ENCODE measurements at regions not wholly inside any gene's neighbourhood (a gene's known extent, or its start where the extent isn't known, plus 50 kb on each side); places are given as distances from the start of the nearest gene placed in this dataset.

GRCh38 chr2:198371921-198372543 is 567.6 kb downstream of the PLCL1 start:
- H3K27ac ChIP-seq, result no peak overlapping the region
- TF ChIP-seq ZFX (IDR thresholded peaks at IDR 0.05; ENCODE audit: borderline replicate concordance) (no peak), CTCF (IDR thresholded peaks at IDR 0.05) (no peak)

GRCh38 chr2:198371329-198371728 is 566.9 kb downstream of the PLCL1 start:
- no peak overlapping the region for H3K27ac ChIP-seq
- TF ChIP-seq ZFX (IDR thresholded peaks at IDR 0.05; ENCODE audit: borderline replicate concordance) (no peak), CTCF (IDR thresholded peaks at IDR 0.05) (no peak)

- no peak overlapping the region for H3K27ac ChIP-seq
- TF ChIP-seq ZFX (IDR thresholded peaks at IDR 0.05; ENCODE audit: borderline replicate concordance), result no peak
Observed at GRCh38 chr2:198368089-198368488, 563.7 kb downstream of the PLCL1 start.

- TF ChIP-seq ZFX (IDR thresholded peaks at IDR 0.05; ENCODE audit: borderline replicate concordance) (no peak), CTCF (IDR thresholded peaks at IDR 0.05) (no peak)
- H3K27ac ChIP-seq, result no peak overlapping the region
Observed at GRCh38 chr2:198362740-198363139, 558.3 kb downstream of the PLCL1 start.

- H3K27ac ChIP-seq, result no peak overlapping the region
- TF ChIP-seq CTCF (IDR thresholded peaks at IDR 0.05) (no peak), ZFX (IDR thresholded peaks at IDR 0.05; ENCODE audit: borderline replicate concordance) (no peak)
Observed at GRCh38 chr2:198359308-198359707, 554.9 kb downstream of the PLCL1 start.

GRCh38 chr2:198356157-198356556 is 551.8 kb downstream of the PLCL1 start:
- no peak overlapping the region for H3K27ac ChIP-seq
- no peak for TF ChIP-seq CTCF (IDR thresholded peaks at IDR 0.05)
- no peak for TF ChIP-seq ZFX (IDR thresholded peaks at IDR 0.05; ENCODE audit: borderline replicate concordance)

- no peak overlapping the region for H3K27ac ChIP-seq
- TF ChIP-seq ZFX (IDR thresholded peaks at IDR 0.05; ENCODE audit: borderline replicate concordance), result no peak
- TF ChIP-seq CTCF (IDR thresholded peaks at IDR 0.05), result no peak
Observed at GRCh38 chr2:198351647-198352046, 547.3 kb downstream of the PLCL1 start.

- H3K27ac ChIP-seq, result no peak overlapping the region
- TF ChIP-seq ZFX (IDR thresholded peaks at IDR 0.05; ENCODE audit: borderline replicate concordance), result no peak
Observed at GRCh38 chr2:198347946-198348345, 543.6 kb downstream of the PLCL1 start.

Data from 22Rv1 (cell line).